ENCODE measurements at regions not wholly inside any gene's neighbourhood (a gene's known extent, or its start where the extent isn't known, plus 50 kb on each side); places are given as distances from the start of the nearest gene placed in this dataset.

DNA sequence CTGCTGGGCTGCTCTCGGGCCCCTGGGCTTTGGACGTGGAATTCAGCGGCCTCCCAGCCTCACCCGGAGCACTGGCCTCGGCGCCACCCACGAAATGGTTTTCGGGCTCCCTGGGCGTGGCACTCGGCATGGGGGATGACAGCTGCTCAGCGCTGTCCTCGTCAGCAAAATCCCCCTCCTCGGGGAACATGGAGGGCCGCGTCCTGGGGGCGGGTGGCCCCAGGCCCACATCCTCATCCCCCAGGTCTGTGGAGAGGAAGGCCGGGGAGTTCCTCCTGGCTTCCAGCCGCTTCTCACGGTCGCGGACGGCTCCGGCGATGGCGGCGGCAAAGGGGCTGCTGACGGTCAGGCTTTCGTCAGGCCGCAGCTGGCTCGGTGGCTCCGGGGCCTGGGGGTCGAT lies 88.4 kb downstream of the CTTN start:
- DNase-seq = no peak

DNA sequence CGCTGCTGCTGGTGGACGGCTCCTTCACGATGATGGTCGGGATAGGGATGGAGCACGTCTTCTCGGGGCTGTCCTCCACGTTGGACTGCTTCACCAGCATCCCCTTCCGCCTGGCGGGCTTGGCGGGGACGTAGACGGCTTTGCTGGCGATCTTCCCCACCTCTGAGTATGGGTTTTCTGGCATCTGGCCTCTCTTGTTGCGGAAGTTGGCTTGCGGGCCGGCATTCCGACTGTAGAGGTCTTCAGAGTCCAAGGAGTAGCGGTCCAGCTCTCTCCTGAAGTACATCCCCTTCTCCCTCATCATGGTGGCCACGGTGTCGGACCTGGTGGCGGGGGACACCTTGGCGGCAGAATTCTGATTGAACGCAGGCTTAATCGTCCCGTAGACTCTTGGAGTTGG lies 88.8 kb downstream of the CTTN start:
- no peak for DNase-seq

DNA sequence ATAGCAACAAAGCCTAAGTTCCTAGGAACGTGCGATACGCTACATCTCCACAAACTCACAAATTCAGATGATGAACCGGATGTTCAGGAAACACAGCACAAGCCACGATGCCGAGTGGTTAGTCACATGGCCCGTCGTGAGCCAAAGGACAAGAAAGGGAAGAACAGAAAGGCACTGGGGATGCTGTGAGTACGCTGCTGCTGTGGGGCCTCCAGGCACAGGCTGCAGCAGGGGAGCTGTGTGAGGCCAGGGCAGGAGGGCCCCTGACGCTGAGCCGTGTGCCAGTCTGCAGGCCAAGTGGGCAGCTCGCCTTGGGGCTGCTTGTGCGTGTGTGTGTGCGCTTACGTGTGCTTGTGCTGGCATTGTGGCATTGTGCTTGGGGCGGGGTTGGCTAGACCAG lies 89.4 kb downstream of the CTTN start:
- DNase-seq = no peak

DNA sequence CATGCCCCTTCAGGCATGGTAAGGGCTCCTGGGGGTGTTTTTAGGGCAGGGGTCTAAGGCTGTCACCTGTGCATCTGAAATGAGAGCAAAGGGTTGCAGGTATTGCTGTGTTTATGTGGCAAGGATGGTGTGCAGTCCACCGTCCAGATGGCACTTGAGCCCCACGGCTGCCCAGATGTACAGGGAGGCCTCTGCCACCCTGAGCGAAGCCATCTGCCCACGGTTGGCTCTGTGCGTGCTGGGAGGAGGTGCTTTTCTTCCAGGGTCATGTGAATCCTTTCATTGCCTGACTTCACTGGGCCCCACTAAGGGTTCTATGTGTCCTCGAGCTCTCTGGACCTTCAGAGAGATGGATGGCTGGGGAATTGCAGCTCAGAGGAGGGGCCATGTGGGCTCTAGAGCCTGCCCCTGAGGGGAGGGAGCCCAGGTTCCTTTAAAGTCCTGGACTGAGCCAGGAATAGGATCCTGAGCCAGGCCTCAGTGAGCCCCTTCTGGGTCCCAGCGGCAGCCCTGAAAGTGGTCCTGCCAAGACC lies 89.9 kb downstream of the CTTN start:
- DNase-seq = no peak

DNA sequence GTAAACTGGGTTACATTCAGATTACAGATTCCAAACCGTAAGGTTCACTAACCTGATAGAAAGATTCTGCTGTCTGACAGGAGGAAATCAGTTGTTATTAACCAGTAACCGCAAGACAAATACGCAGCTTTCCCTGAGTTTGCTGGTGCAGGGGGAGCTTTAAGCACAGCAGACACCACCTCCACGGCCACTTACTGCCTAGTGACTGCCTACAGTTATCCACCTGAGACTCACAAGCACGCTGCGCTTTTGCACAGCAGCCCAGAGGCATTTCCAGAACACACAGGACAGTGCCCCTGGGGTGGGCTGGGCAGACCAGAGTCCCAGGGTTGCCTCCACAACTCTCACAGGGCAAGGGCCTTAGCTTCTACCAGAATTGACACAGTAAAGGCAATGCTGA lies 90.9 kb downstream of the CTTN start:
- DNase-seq = no peak

DNA sequence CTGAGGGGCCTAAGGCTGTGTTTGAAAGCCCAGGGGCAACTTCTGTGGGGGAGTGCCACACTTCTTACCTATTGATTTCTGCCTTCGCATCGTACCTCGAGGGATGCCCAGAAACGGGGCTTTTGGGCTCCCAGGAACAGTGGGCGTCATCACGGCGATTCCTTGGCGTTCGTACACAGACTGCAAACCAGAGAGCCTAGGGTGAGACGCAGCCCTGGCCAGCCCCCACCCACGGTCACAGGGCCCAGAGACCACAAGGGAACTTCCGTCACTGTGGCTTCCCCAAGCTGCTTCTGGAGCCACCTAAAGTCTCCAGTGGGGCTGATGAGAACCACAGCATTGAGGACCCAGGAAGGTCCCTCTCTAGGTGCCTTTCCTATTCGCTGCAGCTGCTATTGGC lies 91.9 kb downstream of the CTTN start:
- no peak for DNase-seq

DNA sequence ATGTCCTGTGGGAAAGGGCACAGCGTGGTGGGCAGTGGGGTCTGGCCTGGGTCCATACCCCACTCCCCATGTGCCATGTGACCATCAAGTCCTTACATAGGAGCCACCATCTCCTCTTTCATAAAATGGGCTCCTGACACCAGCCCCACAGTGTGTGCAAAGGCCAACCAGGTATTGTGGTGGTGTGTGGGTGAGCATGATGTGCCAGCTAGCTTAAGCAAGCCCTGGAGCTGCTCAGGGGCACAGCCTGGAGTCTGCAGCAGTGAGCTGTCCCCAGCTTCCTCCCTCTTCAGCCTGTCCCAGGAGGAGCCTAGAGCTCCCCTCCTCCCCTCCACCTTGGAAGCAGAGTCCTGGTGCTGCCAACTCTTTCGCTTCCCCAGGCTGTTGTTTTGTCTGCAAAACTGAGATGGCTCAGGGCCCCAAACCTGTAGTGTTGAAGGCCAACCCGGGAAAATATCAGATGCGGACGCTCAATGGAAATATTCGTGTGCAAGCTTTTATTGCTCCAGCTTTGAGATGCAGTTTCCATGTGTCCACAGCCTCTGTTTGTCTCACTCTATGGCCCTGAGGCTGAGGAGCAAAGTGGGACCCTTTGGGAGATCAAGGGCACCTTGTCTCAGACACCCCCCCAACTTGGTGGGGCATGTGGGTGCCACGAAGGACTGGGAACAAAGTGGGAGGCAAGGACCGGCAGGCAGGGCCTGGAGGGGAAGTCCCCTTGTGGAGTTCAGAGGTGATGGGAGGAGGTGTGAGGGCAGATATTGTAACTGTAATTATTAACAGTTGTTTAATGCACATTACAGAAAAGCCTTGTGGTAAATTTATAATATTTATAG lies 92.6 kb downstream of the CTTN start:
- no peak for DNase-seq

DNA sequence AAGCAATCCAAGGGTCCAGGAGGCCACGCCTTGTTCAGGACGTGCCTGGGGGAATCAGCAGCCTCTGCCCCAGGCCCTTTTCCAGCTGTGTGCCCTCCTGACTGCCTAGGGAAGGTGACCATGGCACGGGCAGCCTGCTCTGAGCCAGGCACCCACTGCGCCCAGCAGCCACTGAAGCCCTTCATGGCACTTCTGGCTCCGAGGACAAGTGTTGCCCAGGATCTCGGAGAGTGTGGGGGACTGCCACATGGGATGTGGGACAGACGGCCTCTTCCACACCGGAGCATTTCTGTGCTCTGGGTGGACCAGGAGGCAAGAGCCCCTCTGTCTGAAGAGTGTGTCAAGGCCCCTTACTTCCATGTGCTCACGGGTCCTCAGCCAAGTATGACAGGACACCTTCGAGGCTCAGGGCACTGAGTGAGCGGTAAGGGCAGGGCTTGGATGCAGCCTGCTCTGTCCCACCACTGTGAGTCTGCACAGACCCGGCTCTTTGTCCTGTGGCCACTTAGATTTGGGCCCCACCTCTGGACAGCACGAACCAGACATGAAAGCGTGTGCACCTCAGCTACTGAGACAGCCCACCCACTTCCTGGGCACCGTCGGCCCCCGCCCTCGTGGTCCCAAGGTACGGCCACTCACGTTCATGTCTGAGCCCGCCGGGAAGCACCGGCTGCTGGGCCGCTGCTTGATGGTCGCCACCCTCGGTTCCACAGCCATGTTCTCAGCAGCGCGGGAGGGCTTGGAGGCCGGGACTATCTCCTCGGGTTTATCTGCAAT lies 93.6 kb downstream of the CTTN start:
- no peak for DNase-seq

DNA sequence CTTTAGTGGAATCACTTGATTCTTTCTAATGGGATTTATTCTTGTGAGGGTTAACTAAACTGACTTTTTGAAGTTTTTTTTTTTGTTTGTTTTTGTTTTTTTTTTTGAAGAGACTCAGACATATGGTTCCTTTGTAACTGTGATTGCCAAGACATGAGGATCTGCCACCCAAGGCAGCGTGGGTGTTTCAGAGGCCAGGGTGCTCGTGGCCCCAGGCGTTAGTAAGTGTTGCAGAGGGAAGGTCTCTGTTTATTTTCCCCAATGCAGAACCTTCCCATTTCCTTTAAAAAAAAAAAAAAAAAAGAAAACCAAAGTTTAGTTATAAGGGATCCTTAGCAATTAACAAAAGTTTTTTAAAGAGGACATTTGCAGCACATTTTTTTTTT lies 94.8 kb downstream of the CTTN start:
- no peak for DNase-seq

DNA sequence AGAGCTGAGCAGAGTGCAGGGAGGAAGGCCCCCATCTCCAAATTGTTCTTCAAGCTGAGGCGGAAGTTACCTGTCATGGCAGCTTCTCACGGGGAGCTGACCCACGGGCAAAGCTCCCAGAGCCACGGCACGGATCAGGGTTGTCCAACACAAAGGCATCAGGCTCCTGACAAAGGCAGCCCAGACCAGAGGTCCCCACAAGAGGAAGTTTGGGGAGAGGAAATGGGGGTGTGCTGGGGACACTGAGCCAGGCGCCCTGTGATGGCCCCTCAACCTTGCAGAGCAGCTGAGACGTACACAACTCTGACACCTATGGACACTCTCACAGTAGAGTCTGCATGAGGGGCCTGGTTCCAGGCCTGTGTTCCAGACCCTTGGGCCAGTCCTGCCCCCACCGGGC lies 95.6 kb downstream of the CTTN start:
- no peak for DNase-seq

DNA sequence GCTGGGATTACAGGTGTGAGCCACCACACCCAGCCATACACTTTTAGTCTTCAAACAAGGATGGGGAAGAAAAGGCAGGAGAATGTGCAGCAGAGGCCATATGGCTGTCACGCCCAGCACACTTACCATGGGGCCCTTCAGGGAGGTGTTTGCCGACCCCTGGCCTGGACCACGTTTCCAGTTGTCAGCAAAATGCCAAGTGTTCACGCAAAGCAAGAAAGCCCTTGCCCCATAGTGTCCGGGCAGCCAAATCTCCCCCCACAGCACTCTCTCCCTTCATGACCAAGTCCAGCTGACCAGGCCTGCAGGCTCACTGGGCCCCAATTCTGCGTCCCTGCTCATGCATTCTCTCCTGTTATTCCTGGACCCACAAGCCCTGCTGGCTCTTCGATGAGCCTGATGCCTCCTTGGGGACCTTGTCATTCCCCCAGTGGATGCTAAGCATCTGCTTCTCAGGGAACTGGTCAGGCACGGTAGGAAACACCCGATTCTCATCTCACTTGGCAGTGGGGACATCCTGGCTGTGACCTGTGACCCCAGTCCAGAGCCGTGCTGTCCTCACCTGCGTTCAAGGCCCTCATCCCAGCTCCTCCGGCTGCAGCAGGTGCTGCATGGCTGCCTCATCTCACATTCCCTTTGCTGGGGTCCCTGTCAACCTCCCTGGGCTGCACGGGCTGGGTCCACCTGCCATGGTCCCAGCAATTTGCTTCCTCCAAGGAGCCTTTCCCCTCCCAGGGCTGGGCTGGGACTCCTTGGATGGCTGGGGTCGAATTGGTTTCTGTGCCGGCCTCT lies 96.4 kb downstream of the CTTN start:
- no peak for DNase-seq

DNA sequence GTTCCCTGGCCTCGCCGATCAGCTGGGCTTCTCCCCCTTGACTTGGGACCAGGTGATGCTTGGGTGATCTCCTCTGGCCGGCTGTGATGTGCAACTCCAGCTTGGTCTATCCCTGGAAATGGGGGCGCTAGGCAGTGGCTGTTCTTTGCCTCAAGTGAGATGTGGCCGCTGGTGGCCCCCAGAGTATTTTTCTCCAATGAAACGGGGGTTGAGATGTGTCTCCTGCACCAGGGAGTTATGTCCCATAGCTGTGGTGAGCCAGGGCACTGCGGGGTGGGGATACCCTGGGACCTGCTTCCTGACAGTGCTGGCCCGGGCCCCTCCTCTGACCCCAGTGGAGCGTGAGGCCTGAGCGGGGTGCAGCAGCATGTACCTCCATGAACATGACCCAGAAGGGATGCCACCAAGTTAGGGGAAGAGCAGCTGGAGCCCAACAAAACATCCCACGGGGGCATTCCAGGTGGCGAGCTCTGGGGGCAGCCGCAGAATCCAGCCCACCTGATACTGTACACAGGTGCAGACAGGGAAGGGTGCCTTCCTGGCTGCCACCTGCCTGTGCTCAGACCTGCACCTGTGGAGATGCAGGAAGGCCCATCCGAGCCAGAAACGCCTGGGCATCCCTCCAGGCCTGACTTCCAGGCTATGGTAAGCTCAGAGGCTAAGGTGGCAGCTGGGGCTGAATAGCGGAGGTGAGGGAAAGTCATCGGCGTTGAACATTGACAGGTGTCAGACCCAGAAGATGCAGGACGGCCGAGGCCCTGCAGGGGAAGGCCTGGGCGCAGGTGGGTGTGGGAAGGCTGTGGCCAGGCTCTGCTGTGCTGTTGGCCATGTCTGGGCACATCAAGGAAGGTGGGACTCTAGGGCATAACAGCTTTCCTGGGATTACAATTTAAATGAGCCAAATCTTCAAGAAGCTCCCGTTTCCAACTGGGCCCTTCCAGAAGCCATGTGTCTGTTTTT lies 97.3 kb downstream of the CTTN start:
- DNase-seq = no peak

DNA sequence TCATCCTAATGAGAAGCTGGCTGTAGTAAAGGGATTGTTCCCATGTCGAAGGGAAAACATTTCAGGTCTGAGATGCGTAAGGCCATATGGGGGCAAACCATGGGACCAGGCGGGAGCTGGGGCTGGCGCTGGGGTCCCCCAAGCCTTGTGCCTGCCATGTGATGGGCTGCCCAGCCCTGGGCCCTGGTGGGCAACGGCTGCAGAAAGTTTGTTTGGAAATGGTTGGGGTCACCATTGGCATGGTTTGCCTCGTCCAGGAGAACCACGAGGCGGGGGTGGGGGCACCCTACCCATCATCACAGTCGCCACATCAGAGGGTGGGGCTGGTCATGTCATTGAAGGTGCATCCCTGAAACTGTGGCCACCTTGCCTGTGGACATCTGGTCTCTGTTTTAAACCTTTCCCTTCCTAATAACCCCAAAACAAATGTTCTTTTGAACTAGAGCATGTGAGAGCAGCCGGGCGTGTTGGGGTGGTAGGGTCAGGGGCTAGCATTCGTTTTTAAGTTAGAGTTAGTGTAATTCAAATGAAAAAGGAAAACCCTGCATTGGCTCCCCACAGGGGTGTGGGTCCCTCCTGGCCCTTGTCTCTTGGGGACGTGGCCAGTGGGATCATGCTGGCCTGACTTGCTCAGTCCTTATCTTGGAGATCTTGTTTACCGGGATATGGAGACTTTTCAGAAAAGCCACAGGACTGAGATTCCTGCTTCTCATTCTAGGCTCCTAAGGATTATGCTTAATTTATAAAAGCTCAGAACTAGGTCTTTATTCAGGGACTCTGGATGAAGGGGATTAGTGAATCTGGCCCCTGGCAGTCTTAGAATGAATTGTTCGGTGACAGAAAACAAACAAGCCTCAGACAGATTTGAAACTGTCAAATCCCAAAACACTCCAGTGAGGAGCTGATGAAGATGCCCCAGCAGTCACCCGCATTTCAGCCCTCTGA lies 98.5 kb downstream of the CTTN start:
- no peak for DNase-seq

DNA sequence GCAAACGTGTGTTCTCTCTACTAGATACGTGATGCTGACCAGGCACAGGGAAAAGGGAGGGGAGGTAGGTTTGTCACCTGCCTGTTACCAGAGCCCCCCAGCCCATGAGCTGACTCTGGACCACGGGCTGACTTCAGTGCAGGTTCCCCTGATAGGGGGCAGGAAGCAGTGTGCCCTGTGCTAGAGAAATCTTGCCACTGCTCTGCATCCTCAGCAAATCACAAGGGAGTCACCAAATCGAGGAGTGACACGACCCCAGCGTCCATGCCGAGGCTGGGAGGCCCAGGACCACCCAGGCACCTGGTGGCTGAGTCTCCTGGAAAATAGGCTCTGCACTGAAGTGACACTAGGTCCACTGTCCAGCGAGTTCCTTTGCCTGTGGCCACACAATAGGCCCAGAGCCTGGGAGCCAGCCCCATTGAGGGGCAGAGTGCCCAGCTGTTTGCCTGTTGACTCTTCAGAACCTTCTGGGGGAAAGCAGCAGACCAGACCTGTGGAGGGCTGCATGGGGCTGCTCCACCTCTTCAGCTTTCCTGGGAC lies 99.3 kb downstream of the CTTN start:
- DNase-seq = no peak

DNA sequence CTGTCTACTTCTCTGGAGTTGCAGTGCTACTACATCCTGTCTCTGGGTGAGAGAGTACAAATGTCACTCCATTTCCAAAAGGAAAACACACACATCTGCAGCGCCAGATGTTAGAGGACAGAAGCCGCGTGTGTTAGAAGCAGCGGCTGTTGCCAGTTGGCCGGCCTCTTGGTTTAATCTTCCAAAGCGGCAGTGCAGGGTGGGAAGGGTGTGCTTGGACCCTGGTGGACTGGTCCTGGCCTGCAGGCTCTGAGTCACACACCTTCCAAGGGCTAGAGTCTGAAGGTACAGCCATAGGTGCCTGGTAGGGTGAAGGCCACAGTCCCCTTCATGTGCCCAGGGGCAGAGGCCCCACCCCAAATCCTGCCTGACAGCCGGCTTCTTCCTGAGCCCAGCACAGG lies 99.8 kb downstream of the CTTN start:
- no peak for DNase-seq

DNA sequence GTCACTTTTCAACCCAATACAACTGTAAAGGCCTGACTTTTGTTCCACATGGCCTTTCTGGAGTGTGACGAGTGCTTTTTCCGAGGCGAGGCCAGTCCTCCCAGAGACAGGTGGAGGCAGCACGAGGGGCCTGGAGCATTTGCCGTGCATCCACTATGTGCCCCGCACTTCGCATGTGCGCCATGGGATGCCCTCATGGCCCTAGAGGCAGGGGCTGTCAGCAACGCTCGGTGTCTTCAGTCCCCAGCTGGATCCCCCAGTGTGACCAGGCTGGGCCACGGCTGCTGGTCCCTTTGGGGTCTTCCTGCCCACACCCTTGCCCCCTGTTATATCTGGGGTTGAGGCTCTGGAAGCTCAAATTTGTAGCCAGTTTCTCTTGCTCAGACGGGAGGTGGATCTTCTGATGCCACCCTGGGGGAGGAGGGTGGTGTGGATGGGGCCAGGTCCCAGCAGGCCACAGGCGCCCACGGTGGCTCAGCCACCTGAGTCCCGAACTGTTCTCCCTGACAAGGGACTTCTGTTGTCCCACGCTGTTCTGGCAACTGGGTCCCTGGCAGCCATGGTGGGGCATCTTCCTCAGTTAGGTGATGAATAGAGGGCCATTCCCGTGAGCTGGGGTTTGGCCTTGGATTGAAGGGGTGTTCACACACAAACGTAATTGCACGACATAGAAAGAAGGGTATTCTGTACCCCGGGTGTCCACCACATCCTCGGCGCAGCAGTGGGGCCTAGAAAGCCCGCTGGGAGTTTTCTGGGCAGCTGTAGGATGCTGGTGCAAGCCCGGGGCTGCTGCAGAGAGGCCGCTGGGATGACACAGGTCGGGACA lies 100.9 kb downstream of the CTTN start:
- no peak for DNase-seq

DNA sequence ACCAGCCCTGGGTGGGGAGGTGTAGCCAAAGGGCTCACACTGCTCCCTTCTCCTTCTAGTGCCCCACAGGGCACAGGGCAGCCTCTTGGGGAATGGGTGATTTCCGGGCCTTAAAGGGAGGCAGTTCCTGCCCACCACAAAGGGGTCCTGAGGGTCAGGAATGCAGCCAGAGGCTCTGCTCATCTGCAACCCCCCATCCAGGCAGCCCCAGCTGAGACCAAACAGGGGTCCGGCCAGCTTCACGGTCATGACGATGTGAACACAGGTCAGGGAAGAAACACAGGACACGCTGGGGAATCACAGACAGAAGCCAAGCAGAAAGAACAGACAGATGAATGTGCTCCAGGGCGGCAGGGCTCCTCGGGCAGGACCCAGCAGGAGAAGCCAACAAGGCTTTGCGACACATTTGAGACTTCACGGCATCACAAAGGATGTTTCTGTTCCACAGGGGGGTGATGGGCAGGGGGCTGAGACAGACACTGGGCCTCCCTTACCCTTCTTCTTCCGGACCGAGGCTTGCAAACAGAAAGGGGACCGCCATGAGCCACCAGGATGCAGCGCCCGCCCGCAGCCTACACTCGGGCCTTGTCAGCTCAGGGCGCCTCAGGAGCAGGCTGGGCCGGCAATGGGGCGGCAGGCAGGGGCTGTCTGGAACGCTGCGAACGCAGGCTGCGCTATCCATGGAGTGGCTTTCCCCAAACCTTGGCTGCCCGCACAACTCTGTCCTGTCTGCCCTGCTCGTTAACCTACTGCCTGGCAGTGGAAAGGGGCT lies 101.9 kb downstream of the CTTN start:
- no peak for DNase-seq

DNA sequence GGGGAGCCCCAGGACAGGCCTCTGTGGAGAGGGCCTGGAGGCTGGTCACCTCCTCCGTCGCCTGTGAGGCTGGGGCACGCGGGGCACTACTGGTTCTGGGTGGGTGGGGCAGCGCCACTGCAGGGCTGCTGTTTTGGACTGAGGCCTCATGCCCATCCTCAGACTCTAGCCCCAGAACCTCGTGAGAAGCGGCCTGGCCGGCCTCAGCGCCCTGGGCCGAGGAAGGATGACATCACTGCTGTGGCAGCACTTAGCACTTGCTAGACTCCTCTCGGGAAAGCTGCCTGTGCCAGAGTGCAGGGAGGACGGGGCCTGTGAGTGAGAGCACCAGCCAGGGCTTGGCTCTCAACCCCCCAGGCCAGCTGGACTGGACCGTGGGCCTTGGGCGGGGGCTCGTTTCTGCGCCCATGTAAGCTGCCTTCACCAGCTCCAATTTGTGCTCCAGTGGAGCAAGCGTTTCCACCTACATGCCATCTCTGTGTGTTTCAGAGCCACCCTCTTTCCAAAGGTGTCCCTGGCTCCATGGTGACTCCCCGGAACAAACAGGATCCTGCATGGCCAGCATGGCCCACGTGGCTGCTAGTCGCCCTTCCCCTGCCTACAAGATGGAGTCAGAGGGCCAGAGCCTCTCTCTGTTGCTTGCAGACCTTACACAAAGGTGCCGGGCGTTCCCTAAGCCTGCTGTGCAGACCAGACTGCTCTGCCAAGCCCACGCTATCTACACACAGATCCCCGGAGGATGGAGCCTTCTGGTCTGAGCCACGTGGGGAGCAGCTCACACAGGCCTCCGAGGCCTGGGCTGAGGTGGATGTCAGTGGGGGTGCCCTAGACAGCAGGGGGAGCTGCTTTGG lies 102.9 kb downstream of the CTTN start:
- DNase-seq = no peak
